Esophagus squamous epithelium (tissue), 4 donors: ENCODE measurements at regions not wholly inside any gene's neighbourhood (a gene's known extent, or its start where the extent isn't known, plus 50 kb on each side); places are given as distances from the start of the nearest gene placed in this dataset.

ENCODE experiments used
- CTCF ChIP-seq, 6 experiments: fragments of 450-650 bp in 4 of 6; fragments of 200-600 bp in 2 of 6; sonication (generic) in 2 of 6; IDR thresholded peaks; one replicate each; pipeline ENCODE4 v1.5.1; 2016 to 2019; ENCODE audit warnings: antibody characterized with exemption in 6 of 6, mild to moderate bottlenecking in 4 of 6, moderate library complexity in 4 of 6
- POLR2A ChIP-seq, 4 donors: fragments of 450-650 bp; IDR thresholded peaks; one replicate each; pipeline ENCODE4 v1.6.1; 2017; ENCODE audit warnings: antibody characterized with exemption in 4 of 4, mild to moderate bottlenecking in 4 of 4, moderate library complexity in 3 of 4

- TF ChIP-seq CTCF (IDR thresholded peaks at IDR 0.05) (no peak), POLR2A (IDR thresholded peaks at IDR 0.05) (no peak)
These were observed 148.3 kb upstream of the NPHP3 start for GRCh38 chr3:132870541-132870940.
